OCI-LY7 (cell line): ENCODE measurements at regions not wholly inside any gene's neighbourhood (a gene's known extent, or its start where the extent isn't known, plus 50 kb on each side); places are given as distances from the start of the nearest gene placed in this dataset.

Source experiments
- BruUV-seq: library from RNA; stranded (reverse); fragments of 400-500 nt; replicated peaks from 2 replicates; lab custom pipeline; 2021; lab: Mats Ljungman, UMichigan
- CTCF ChIA-PET: fragments of 300-600 bp; sonication (Branson Sonifier 250); formaldehyde crosslinking; loops from one replicate; lab custom pipeline; 2022; ENCODE audit warnings: antibody characterized with exemption; ENCODE audit not compliant: unreplicated experiment; lab: Charles Lee
- POLR2A ChIA-PET: fragments of 300-600 bp; sonication (Branson Sonifier 250); formaldehyde crosslinking; loops from one replicate; lab custom pipeline; 2022; ENCODE audit warnings: antibody characterized with exemption; lab: Charles Lee
- DNase-seq: peaks from one replicate; pipeline ENCODE4 v3.0.0-alpha.2; 2015; ENCODE audit warnings: low spot score
- H2AFZ ChIP-seq: fragments of 200-600 bp; sonication (generic), shearing (Covaris generic); 2 replicates; pipeline ENCODE4 v1.6.1; 2014; ENCODE audit warnings: mild to moderate bottlenecking, antibody characterized with exemption, low read length, moderate library complexity
- H3K27ac ChIP-seq: fragments of 200-600 bp; sonication (generic); 2 replicates; pipeline ENCODE4 v1.5.1; 2014; ENCODE audit warnings: mixed run types, low read depth, mild to moderate bottlenecking, moderate library complexity, low read length, inconsistent platforms; ENCODE audit not compliant: poor library complexity, severe bottlenecking
- H3K36me3 ChIP-seq: fragments of 200-600 bp; sonication (generic); 2 replicates; pipeline ENCODE4 v1.6.1; 2014; ENCODE audit warnings: mild to moderate bottlenecking, antibody characterized with exemption, low read length, moderate library complexity, mixed read lengths; ENCODE audit not compliant: insufficient read depth
- H3K4me1 ChIP-seq: fragments of 200-600 bp; sonication (generic); 2 replicates; pipeline ENCODE4 v1.5.1; 2014; ENCODE audit warnings: mild to moderate bottlenecking, low read length; ENCODE audit not compliant: insufficient read depth, poor library complexity, severe bottlenecking
- H3K4me2 ChIP-seq: fragments of 200-600 bp; sonication (generic); 2 replicates; pipeline ENCODE4 v1.6.1; 2014; ENCODE audit warnings: mild to moderate bottlenecking, low read length
- H3K4me3 ChIP-seq: fragments of 200-600 bp; sonication (generic); 2 replicates; pipeline ENCODE4 v1.5.1; 2014; ENCODE audit warnings: mild to moderate bottlenecking, low read depth, low read length; ENCODE audit not compliant: poor library complexity, severe bottlenecking
- H3K79me2 ChIP-seq: fragments of 200-600 bp; sonication (generic); 2 replicates; pipeline ENCODE4 v1.6.1; 2016; ENCODE audit warnings: low read depth, mild to moderate bottlenecking, low read length, moderate library complexity, mixed read lengths; ENCODE audit not compliant: insufficient read depth
- H3K9me2 ChIP-seq: fragments of 200-600 bp; sonication (generic); 2 replicates; pipeline ENCODE4 v1.6.1; 2016; ENCODE audit warnings: mild to moderate bottlenecking, low read length, mixed read lengths; ENCODE audit not compliant: insufficient read depth
- H3K9me3 ChIP-seq: fragments of 200-600 bp; sonication (generic); 2 replicates; pipeline ENCODE4 v1.6.1; 2014; ENCODE audit warnings: mild to moderate bottlenecking, mixed run types, low read length, mixed read lengths
- H4K20me1 ChIP-seq: fragments of 200-600 bp; sonication (generic); 2 replicates; pipeline ENCODE4 v1.6.1; 2014; ENCODE audit warnings: mild to moderate bottlenecking, antibody characterized with exemption, low read length, moderate library complexity, mixed read lengths; ENCODE audit not compliant: insufficient read depth
- CTCF ChIP-seq: fragments of 200-600 bp; sonication (generic); conservative IDR thresholded peaks from 2 replicates; pipeline ENCODE4 v1.5.1; 2014; ENCODE audit warnings: mild to moderate bottlenecking, antibody characterized with exemption, low read length, moderate library complexity, mixed read lengths
- EZH2phosphoT487 ChIP-seq: fragments of 200-600 bp; sonication (generic); IDR thresholded peaks from 2 replicates; pipeline ENCODE4 v1.6.1; 2018; ENCODE audit warnings: low read depth, borderline replicate concordance, mild to moderate bottlenecking, mixed run types, antibody characterized with exemption, low read length, moderate library complexity, mixed read lengths
- intact Hi-C: fragments of 100-400 bp; cut with micrococcal nuclease; formaldehyde crosslinking; loops from one replicate; pipeline ENCODE4 v1.10.0; 2022; ENCODE audit not compliant: unreplicated experiment

GRCh38 chr18:35789543-35789942 lies 182.9 kb upstream of the RMP24 start:
- ChIA-PET POLR2A (interaction anchor here (0.6 kb wide), 1 partner anchor 240 kb away, joined by 10 read pairs; no protein-coding TSS in a partner anchor), CTCF (no interaction called here)
- H3K4me3 ChIP-seq: no peak overlapping the region
- intact Hi-C loops: no loop called here
- H3K79me2 ChIP-seq: no peaks in the 10 kb centered on the region
- no peak overlapping the region for H3K27ac ChIP-seq
- TF ChIP-seq EZH2phosphoT487 (no peak), CTCF (no peak)
- H3K9me3 ChIP-seq: no peaks in the 10 kb centered on the region
- H4K20me1 ChIP-seq: no peaks in the 10 kb centered on the region
- peaks cover 21% of the 10 kb centered on the region for H3K4me1 ChIP-seq
- DNase-seq: no peak
- H3K9me2 ChIP-seq: no peaks in the 10 kb centered on the region
- no peak overlapping the region for H3K4me2 ChIP-seq
- H3K36me3 ChIP-seq: no peaks in the 10 kb centered on the region
- no TSS peak for BruUV-seq
- H2AFZ ChIP-seq: no peak overlapping the region

- DNase-seq: no peak
- Histone ChIP-seq H3K79me2 (no peaks in the 10 kb centered on the region), H3K9me3 (no peaks in the 10 kb centered on the region), H3K4me3 (no peak overlapping the region), H3K27ac (no peak overlapping the region), H3K4me1 (no peaks in the 10 kb centered on the region), H4K20me1 (no peaks in the 10 kb centered on the region), H3K36me3 (no peaks in the 10 kb centered on the region), H3K4me2 (no peak overlapping the region), H3K9me2 (no peaks in the 10 kb centered on the region), H2AFZ (no peak overlapping the region)
- TF ChIP-seq EZH2phosphoT487: no peak
- TF ChIP-seq CTCF: no peak
- CTCF ChIA-PET: no interaction called here
- BruUV-seq: no TSS peak
- intact Hi-C loops: no loop called here
- POLR2A ChIA-PET: interaction anchor here (1.2 kb wide), 1 partner anchor 33 kb away, joined by 4 read pairs; no protein-coding TSS in a partner anchor
Observed at GRCh38 chr18:35797948-35798347, 174.5 kb upstream of the RMP24 start.

GRCh38 chr18:35803551-35803950 lies 168.9 kb upstream of the RMP24 start:
- no peak overlapping the region for H2AFZ ChIP-seq
- H3K27ac ChIP-seq: no peak overlapping the region
- H3K9me3 ChIP-seq: no peaks in the 10 kb centered on the region
- no peaks in the 10 kb centered on the region for H3K4me1 ChIP-seq
- no peaks in the 10 kb centered on the region for H3K79me2 ChIP-seq
- TF ChIP-seq EZH2phosphoT487 (no peak), CTCF (no peak)
- H4K20me1 ChIP-seq: no peaks in the 10 kb centered on the region
- CTCF ChIA-PET: no interaction called here
- POLR2A ChIA-PET: no interaction called here
- DNase-seq: no peak
- H3K9me2 ChIP-seq: no peaks in the 10 kb centered on the region
- H3K36me3 ChIP-seq: no peaks in the 10 kb centered on the region
- intact Hi-C loops: no loop called here
- no peak overlapping the region for H3K4me2 ChIP-seq
- BruUV-seq: no TSS peak
- H3K4me3 ChIP-seq: no peak overlapping the region
